Coronary artery (tissue), 2 donors: ENCODE measurements at regions not wholly inside any gene's neighbourhood (a gene's known extent, or its start where the extent isn't known, plus 50 kb on each side); places are given as distances from the start of the nearest gene placed in this dataset.
"Not testable (repeated sequence)": the region's sequence is repeated elsewhere in the genome, so short reads cannot be mapped to it uniquely, and the experiment has no call there.

ENCODE experiments used
- DNase-seq: peaks from one replicate; pipeline ENCODE4 v3.0.0-alpha.2; 2017; ENCODE audit warnings: low spot score
- H3K27ac ChIP-seq, 2 donors: fragments of 200-600 bp; sonication (generic); one replicate each; pipeline ENCODE4 v1.5.1; 2016 to 2019
- H3K4me3 ChIP-seq: fragments of 200-600 bp; sonication (generic); 2 replicates; pipeline ENCODE4 v1.5.1; 2016; ENCODE audit warnings: mild to moderate bottlenecking, moderate library complexity
- CTCF ChIP-seq: fragments of 200-600 bp; sonication (generic); IDR thresholded peaks from one replicate; pipeline ENCODE4 v1.5.1; 2019; ENCODE audit warnings: antibody characterized with exemption

- H3K27ac ChIP-seq, result no peak overlapping the region
- no peak for TF ChIP-seq CTCF
- no peak overlapping the region for H3K4me3 ChIP-seq
- DNase-seq, result no peak
These were observed 148.2 kb downstream of the RND3 start for GRCh38 chr2:150339282-150339681.

DNA sequence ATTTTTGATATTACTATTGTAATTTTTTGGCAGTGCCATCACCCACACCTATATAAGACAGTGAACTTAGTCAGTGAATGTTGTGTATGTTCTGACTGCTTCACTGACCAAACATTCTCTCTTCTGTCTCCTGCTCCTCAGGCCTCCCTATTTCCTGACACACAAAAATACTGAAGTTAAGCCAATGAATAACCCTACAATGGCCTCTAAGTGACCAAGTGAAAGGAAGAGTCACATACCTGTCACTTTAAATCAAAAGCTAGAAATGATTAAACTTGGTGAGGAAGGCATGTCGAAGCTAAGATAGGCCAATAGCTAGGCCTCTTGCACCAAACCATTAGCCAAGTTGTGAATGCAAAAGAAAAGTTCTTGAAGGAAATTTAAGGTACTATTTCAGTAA lies 151.9 kb downstream of the RND3 start:
- no peak overlapping the region for H3K27ac ChIP-seq
- no peak for DNase-seq
- H3K4me3 ChIP-seq, result no peak overlapping the region
- TF ChIP-seq CTCF, result no peak

- Histone ChIP-seq H3K27ac (no peak overlapping the region), H3K4me3 (no peak overlapping the region)
- no peak for TF ChIP-seq CTCF
- DNase-seq, result no peak
These were observed 155.1 kb downstream of the RND3 start for GRCh38 chr2:150332383-150332782.

- Histone ChIP-seq H3K4me3 (no peak overlapping the region), H3K27ac (no peak overlapping the region)
- DNase-seq, result no peak
- no peak for TF ChIP-seq CTCF
These were observed 159.6 kb downstream of the RND3 start for GRCh38 chr2:150327564-150328489.

- Histone ChIP-seq H3K4me3 (no peak overlapping the region), H3K27ac (no peak overlapping the region)
- no peak for DNase-seq
- TF ChIP-seq CTCF, result no peak
These were observed 161.7 kb downstream of the RND3 start for GRCh38 chr2:150325656-150326314.

DNA sequence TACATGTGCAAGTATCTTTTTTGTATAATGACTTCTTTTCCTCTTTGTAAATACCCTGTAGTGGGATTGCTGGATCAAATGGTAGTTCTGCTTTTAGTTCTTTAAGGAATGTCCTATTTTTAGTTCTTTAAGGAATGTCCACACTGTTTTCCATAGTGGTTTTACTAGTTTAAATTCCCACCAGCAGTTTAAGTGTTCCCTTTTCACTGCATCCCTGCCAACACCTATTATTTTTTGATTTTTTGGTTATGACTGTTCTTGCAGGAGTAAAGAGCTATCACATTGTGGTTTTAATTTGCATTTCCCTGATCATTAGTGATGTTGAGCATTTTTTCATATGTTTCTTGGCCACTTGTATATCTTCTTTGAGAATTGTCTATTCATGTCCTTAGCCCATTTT lies 164.4 kb downstream of the RND3 start:
- H3K27ac ChIP-seq, DNase-seq, H3K4me3 ChIP-seq: not testable (repeated sequence)

- DNase-seq, result no peak
- no peak overlapping the region for H3K27ac ChIP-seq
- no peak overlapping the region for H3K4me3 ChIP-seq
- no peak for TF ChIP-seq CTCF
These were observed 166.9 kb downstream of the RND3 start for GRCh38 chr2:150320608-150321007.
